ENCODE measurements at regions not wholly inside any gene's neighbourhood (a gene's known extent, or its start where the extent isn't known, plus 50 kb on each side); places are given as distances from the start of the nearest gene placed in this dataset.

DNA sequence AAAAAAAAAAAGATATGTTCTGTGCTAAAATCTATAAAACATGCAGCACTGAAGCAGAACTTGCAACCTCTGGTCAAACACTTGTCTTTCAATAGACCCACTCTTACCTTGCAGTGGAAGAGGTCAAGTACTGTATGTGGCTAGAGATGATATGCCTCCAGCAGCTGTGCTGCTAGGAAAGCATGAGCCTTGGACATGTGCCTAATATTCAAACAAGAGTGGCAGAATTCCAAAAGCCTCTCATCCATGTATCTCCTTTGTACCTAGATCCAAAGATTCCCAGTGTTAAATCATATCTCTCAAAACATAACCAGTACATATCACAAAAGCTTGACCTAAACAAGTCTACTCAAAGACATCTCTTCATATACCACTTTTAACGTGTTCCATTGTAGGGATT, 105.0 kb upstream of the CPNE8 start:
- TF ChIP-seq SUZ12 (IDR thresholded peaks at IDR 0.05; ENCODE audit: extremely low read depth, insufficient read depth, insufficient read length) (no peak), ZNF274 (IDR thresholded peaks at IDR 0.05; ENCODE audit: low read depth, low read length) (no peak), YY1 (IDR thresholded peaks at IDR 0.05; ENCODE audit: insufficient read depth, insufficient read length) (no peak)
